ENCODE measurements at regions not wholly inside any gene's neighbourhood (a gene's known extent, or its start where the extent isn't known, plus 50 kb on each side); places are given as distances from the start of the nearest gene placed in this dataset.
"Not testable (repeated sequence)": the region's sequence is repeated elsewhere in the genome, so short reads cannot be mapped to it uniquely, and the experiment has no call there.

- no peak for DNase-seq
Observed at GRCh38 chr15:100767001-100767825, 112.4 kb upstream of the ALDH1A3 start.

GRCh38 chr15:100768501-100768931, 111.1 kb upstream of the ALDH1A3 start:
- DNase-seq = no peak

GRCh38 chr15:100769043-100769974, 110.3 kb upstream of the ALDH1A3 start:
- DNase-seq = no peak

DNA sequence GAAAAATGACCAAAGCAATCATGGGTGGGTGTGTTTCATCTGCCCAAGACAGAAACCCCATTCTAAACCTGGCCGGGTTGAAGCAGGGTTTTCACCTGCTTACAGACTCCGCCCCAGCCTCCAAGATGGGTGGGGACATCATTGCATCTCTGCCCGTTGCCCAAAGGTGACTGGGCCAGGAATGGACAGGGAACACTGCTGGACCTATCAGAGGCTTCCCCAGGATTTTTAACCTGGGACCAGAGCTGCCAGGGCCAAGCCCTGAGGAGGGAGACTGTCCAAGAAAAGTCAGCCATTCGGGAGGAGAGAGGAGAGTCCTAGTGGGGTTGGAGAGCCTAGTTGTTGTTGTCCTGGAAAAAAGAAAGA, 109.7 kb upstream of the ALDH1A3 start:
- DNase-seq = no peak

- DNase-seq = no peak
Observed at GRCh38 chr15:100770661-100771584, 108.7 kb upstream of the ALDH1A3 start.

- no peak for DNase-seq
Observed at GRCh38 chr15:100771746-100772145, 107.9 kb upstream of the ALDH1A3 start.

DNA sequence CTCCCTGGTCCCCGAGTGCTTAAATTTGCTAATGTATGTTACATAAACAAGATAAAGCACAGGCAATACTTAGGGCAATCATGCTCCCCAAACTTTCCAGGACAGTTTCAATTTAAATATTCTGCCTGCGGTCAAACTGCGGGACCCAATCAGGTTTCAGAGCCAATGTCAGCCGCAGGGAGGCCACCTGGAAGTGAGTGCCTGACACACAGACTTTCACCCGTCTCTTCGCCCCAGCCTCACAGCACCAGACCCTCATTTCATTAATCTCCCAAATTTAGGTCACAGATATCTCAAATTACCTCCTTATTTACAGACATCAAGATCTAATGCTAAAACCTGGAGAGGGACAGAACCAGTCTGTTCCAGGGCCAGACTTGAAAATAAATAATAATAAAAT, 107.2 kb upstream of the ALDH1A3 start:
- DNase-seq = no peak

DNA sequence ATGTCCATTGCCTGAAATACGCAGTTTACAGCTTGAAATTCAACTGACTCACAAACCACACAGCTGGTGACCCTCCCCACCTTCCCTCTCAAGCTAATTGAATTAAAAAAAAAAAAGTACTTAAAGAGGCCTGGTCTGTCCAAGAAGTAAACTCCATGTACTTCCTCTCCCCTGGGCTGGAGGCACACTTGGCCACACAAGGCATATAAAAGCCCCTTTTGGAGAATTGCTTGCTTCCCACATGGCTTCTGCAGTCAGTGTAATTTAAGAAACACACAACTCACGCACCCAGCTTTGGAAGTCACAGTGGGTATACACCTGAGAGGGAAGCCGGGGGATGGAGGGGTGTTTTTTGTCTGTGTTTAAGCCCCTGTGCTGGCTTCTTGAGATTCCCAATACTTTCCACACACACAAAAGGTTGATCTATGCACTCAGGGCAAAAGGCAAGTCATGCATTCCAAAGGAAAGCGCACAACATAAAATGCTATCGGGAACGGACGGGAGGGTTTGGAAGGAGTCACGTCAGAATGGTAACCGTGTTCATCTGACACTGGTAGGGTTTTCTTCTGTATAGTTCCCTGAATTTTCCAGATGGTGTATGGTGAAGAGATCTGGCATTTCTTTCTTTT, 106.6 kb upstream of the ALDH1A3 start:
- DNase-seq = no peak

- not testable (repeated sequence) for DNase-seq
Observed at GRCh38 chr15:100774044-100774443, 105.6 kb upstream of the ALDH1A3 start.

GRCh38 chr15:100775581-100776185, 103.9 kb upstream of the ALDH1A3 start:
- no peak for DNase-seq

GRCh38 chr15:100777821-100778220, 101.8 kb upstream of the ALDH1A3 start:
- no peak for DNase-seq

- no peak for DNase-seq
Observed at GRCh38 chr15:100778831-100779288, 100.8 kb upstream of the ALDH1A3 start.

- DNase-seq = no peak
Observed at GRCh38 chr15:100779331-100780207, 100.1 kb upstream of the ALDH1A3 start.

DNA sequence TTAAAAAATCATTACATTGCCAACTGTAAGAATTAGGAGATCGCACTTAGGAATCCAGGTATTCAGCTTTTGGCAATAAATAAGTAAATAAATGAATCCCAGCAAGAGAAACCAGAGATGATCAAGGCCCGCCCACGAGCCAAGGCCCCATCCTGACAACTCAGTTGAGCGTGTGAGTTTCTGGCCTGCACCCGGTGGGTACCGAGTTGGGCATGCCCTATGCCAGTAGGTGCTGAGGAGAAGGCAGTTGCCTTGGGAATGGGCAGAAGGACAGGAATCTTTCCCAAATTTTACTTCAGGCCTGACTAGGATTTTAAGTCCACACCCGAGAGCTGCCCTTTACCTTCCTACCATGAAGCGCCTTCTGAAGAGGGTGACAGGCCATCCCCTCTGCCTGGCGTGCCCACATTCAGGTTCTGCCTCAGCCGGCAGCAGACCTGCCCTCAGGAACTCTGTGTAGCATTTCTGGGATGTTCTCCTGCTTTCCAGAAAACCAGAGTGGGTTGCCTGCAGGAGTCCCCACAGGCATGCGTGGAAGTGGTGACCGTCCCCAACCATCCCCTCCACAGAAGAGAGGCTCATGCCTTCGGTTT, 99.3 kb upstream of the ALDH1A3 start:
- DNase-seq = no peak

DNA sequence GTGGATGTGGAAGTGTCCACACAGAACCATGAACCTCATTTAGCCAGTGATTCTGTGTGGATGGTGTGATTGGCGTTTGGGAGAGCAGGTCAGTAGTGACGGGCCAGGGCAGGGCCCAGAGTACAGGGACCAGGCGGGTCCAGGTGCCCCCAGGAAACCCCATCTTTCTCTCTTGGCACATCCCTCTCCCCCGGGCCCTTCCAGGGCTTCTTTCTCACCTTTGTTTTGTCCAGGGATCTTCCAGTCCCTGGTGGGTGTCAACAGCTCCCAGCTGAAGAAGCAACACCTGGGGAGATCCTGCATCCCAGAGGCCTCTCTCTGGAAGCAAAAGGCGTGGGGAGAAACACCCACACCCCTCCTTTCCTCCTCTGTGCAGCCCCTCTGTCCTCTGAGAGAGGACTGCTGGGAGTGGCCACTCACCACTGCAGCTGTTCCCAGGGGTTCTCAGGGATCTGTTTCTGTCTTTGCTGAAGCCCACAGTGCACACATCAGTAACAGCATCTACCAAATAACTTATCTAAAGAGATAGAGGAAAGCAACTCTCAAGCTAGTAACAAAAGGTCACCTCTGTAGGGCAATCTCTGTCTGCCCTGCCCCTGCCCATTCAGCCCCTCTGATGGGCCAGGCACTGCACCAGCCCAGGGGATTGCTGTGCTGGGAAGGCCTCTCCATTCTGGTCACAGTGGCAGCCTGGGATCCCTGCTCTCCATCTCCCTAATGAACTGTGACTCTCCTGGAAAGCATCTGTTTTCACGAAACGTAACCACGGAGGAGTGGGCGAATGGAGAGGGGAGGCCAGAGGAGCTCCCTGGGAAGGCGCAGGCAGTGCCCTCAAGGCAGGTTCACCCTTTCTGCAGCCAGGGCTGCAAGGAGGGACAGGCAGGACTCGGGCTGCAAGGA, 98.3 kb upstream of the ALDH1A3 start:
- no peak for DNase-seq

GRCh38 chr15:100781961-100782530, 97.6 kb upstream of the ALDH1A3 start:
- no peak for DNase-seq

GRCh38 chr15:100783291-100783690, 96.3 kb upstream of the ALDH1A3 start:
- no peak for DNase-seq
